ENCODE measurements at regions not wholly inside any gene's neighbourhood (a gene's known extent, or its start where the extent isn't known, plus 50 kb on each side); places are given as distances from the start of the nearest gene placed in this dataset.

DNA sequence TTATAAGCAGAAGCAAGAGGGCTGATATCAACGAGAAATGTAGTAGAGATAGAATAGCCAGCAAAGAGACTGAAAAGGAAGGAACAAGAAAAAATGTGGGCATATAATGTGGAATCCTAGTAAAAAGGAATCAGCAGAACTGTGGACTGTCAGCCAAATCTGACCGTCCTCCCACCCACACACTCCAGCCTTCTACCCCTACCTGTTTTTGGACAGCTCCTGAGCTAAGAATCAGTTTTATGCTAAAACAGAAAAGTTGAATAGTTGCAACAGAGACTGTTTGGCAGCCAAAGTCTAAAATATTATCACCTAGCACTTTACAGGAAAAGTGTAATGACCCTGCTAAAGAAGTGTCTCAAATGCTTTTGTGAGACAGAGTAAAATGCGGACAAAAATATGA lies 533.3 kb upstream of the CXADR start:
- no peaks in the 10 kb centered on the region for H3K9me3 Mint-ChIP-seq
- H3K27ac Mint-ChIP-seq: no peak overlapping the region
- CTCF ChIA-PET: no interaction called here
- H3K4me3 Mint-ChIP-seq: no peak overlapping the region
- no peaks in the 10 kb centered on the region for H3K27me3 Mint-ChIP-seq
- POLR2A ChIA-PET: no interaction called here
- no peaks in the 10 kb centered on the region for H3K4me1 Mint-ChIP-seq (ENCODE audit: low read depth)
- no peaks in the 10 kb centered on the region for H3K36me3 Mint-ChIP-seq
- DNase-seq: no peak
- intact Hi-C loops (cut with micrococcal nuclease): no loop called here

DNA sequence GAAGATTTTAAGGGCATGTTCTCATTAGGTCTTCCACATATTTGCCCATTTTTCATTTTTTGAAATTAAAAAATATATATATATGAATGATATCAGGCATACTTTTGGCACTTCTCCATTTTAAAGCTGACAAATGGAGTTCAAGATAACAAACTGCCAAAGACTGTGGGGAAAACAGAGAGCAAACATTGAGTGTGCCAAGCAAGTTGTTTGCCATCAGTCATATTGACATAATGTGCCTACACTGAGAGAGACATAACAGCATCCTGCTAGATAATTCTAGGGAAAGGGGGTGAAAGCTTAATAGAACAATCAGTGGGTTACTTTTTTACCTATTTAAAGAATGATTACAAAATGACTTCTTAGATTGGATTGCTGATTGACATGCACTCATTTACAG lies 529.4 kb upstream of the CXADR start:
- Mint-ChIP-seq H3K27me3 (no peaks in the 10 kb centered on the region), H3K4me3 (no peak overlapping the region), H3K27ac (no peak overlapping the region), H3K9me3 (no peaks in the 10 kb centered on the region), H3K4me1 (ENCODE audit: low read depth) (no peaks in the 10 kb centered on the region), H3K36me3 (no peaks in the 10 kb centered on the region)
- POLR2A ChIA-PET: no interaction called here
- CTCF ChIA-PET: no interaction called here
- intact Hi-C loops (cut with micrococcal nuclease): no loop called here
- DNase-seq: no peak

DNA sequence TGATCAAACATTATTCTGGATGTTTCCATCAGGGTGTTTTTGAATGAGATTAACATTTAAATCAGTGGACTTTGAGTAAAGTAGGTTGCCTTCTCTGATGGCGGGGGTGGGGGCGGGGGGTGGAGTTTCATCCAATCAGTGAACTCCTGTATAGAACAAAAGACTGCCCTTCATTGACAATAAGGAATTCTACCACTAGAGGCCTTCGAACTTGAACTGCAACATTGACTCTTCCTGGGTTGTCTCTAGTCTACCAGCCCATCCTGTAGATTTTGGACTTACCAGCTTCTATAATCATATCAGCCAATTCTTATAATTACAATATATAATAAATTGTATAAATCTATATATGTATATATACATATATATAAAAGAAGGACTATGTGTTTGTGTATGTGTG lies 520.4 kb upstream of the CXADR start:
- CTCF ChIA-PET: no interaction called here
- Mint-ChIP-seq H3K4me1 (ENCODE audit: low read depth) (no peaks in the 10 kb centered on the region), H3K27me3 (no peaks in the 10 kb centered on the region), H3K27ac (no peak overlapping the region), H3K4me3 (no peak overlapping the region), H3K36me3 (no peaks in the 10 kb centered on the region), H3K9me3 (no peaks in the 10 kb centered on the region)
- intact Hi-C loops (cut with micrococcal nuclease): no loop called here
- POLR2A ChIA-PET: no interaction called here
- DNase-seq: no peak

DNA sequence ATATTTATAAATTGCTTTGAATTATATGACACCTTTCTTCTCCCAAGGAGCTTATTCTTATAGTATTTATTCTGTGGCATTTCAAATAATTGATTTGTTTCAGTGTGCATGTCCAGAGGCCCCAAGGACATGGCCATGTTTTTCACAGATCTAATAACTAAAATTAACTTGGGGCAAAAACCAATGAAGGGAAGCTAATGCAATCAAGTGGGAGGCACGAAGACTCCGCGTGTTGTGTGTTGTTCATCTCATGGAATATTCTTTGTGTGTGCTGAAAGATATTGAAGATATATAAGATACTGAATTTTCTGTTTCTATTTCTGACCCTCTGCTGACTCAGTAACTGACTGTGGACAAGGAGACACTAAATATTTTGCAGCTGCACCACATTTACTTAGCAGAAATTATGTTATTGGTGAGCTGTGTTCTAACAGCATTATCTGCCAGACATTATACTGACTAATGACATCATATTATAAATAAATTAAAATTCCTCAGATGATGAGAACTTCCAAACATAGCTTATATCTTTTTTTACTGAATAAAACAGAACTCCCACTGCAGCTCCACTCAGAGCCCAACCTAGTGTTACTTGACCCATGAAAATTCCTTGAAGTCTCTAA lies 519.3 kb upstream of the CXADR start:
- Mint-ChIP-seq H3K36me3 (no peaks in the 10 kb centered on the region), H3K27me3 (no peaks in the 10 kb centered on the region), H3K9me3 (peaks cover 3% of the 10 kb centered on the region), H3K4me1 (ENCODE audit: low read depth) (no peaks in the 10 kb centered on the region), H3K27ac (no peak overlapping the region), H3K4me3 (no peak overlapping the region)
- ChIA-PET POLR2A (no interaction called here), CTCF (no interaction called here)
- intact Hi-C loops (cut with micrococcal nuclease): no loop called here
- no peak for DNase-seq

DNA sequence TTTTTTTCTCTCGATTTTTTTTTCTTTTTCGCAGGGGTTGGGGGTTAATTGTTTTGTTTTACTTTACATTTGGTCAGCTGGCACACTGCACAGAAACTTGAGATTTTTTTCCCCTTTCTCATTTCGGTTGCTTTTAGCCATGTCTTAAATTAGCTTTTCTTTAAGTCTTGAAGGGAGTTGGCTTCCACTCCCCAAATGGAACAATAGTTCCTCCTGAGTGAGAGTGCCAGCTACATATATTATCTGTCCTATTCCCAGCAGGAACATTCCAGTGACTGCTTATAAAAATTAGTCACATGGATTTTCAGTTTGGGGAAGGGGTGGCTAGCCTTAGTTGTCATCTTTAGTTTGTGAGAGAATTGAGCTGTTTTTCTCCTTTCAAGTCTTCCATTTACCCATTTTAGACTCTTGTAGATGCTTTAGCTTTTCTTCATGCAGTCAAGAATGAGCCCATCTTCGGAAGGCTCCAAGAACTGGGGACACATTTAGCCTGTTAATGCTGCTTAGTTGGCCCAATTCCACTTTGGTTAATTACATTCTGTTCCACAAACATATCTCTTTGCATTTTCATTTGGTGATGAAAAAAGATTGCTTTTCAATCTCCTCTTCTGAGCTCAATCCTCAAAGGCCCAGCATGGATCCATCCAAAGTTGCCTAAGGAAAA lies 510.1 kb upstream of the CXADR start:
- POLR2A ChIA-PET: no interaction called here
- no peaks in the 10 kb centered on the region for H3K36me3 Mint-ChIP-seq
- no peaks in the 10 kb centered on the region for H3K27me3 Mint-ChIP-seq
- CTCF ChIA-PET: no interaction called here
- H3K4me1 Mint-ChIP-seq (ENCODE audit: low read depth): no peaks in the 10 kb centered on the region
- H3K27ac Mint-ChIP-seq: no peak overlapping the region
- DNase-seq: no peak
- peaks cover 11% of the 10 kb centered on the region for H3K9me3 Mint-ChIP-seq
- no peak overlapping the region for H3K4me3 Mint-ChIP-seq
- intact Hi-C loops (cut with micrococcal nuclease): no loop called here

DNA sequence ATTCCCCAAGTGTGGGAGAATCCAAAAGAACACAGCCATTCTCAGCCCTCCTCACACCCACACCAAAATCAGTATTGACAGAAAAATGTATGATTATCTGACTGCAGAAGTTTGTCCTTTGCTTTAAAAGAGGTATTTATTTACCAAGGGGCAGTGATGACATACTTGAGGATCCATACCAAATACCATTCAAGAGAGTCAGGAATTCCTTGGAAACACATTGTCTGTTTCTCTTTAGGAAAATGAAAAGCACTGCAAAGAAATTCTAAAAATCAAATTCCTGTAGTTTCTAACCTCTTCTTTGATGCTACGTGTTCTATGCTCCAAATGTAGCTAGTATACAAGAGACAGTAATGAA lies 509.6 kb upstream of the CXADR start:
- Mint-ChIP-seq H3K27me3 (no peaks in the 10 kb centered on the region), H3K36me3 (no peaks in the 10 kb centered on the region), H3K4me1 (ENCODE audit: low read depth) (no peaks in the 10 kb centered on the region), H3K27ac (no peak overlapping the region), H3K4me3 (no peak overlapping the region), H3K9me3 (peaks cover 11% of the 10 kb centered on the region)
- ChIA-PET POLR2A (no interaction called here), CTCF (no interaction called here)
- intact Hi-C loops (cut with micrococcal nuclease): no loop called here
- DNase-seq: no peak

DNA sequence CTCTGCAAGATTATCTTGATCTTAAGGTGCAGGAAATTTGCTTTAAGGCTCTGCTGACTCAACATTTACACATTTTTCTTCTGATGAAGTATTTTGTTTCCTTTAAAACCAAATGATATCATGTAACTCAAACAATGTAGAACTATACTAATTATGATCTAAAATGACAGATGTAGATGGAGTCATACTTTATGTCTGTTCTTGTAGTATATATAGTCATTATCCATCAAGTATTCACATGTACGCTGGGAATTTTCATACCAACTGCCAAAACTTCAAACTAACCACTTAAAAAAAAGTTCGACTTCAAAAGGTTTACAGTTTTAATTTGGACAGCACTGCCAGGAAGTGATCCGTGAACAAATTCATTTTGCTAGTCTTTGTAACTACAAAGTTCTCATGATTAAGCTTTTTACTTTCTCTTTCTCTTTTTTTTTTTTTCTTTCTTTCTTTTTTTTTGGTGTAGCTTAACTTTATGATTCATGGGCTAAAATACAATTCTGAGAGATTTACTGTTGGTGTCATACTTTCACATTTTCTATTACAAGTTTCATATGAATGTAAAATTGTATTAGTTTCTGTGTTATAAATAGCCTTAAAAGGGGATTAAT lies 509.0 kb upstream of the CXADR start:
- Mint-ChIP-seq H3K4me3 (no peak overlapping the region), H3K9me3 (peaks cover 5% of the 10 kb centered on the region), H3K27ac (no peak overlapping the region), H3K4me1 (ENCODE audit: low read depth) (no peaks in the 10 kb centered on the region), H3K36me3 (no peaks in the 10 kb centered on the region), H3K27me3 (no peaks in the 10 kb centered on the region)
- no peak for DNase-seq
- intact Hi-C loops (cut with micrococcal nuclease): no loop called here
- ChIA-PET CTCF (no interaction called here), POLR2A (no interaction called here)

DNA sequence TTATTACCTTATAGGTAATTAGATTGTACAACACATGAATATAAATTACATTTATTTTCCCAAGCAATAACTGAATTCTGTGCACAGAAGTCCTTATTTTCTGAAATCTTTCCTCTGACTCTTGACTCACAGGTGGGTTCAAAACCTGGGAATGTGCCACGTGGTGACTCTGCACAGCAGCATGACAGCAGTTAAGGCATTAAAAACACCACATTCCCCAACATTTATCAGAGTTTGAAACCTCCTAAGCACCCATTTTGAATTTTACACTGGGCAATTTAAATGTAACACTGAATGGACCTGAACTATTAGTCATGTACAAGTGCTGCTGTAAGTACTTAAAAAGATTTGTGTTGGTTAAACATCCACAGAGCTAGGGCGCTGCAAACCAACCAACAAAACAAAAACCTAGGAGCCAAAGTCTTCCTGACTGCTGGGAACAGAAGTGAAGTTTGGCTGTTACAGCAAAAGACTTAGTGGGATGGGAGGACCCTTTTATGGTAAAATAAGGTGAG lies 480.6 kb upstream of the CXADR start:
- H3K27me3 Mint-ChIP-seq: no peaks in the 10 kb centered on the region
- H3K27ac Mint-ChIP-seq: no peak overlapping the region
- no peak overlapping the region for H3K4me3 Mint-ChIP-seq
- intact Hi-C loops (cut with micrococcal nuclease): no loop called here
- POLR2A ChIA-PET: no interaction called here
- peaks cover 24% of the 10 kb centered on the region for H3K9me3 Mint-ChIP-seq
- CTCF ChIA-PET: no interaction called here
- H3K4me1 Mint-ChIP-seq (ENCODE audit: low read depth): no peaks in the 10 kb centered on the region
- no peaks in the 10 kb centered on the region for H3K36me3 Mint-ChIP-seq
- no peak for DNase-seq

DNA sequence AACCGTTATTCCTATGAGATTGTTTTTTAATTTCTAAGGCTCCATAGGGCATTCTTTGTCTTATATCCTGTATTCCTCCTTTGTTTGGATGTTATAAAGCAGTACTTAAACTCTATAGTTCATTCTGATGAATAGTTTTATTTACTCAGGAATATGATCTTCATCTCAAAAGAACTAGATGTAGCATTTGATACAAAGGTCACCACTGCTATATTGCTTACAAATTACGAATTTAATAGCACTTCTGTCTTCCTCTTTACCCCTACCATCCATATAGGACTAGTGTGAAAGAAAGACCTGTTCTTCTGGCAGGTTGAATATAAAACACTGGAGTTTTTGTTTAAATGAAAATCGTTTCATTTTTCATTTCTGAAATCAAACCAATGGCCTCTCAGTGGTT lies 468.1 kb upstream of the CXADR start:
- no peak overlapping the region for H3K27ac Mint-ChIP-seq
- no peaks in the 10 kb centered on the region for H3K27me3 Mint-ChIP-seq
- H3K4me3 Mint-ChIP-seq: no peak overlapping the region
- H3K4me1 Mint-ChIP-seq (ENCODE audit: low read depth): no peaks in the 10 kb centered on the region
- peaks cover 20% of the 10 kb centered on the region for H3K9me3 Mint-ChIP-seq
- no peak for DNase-seq
- ChIA-PET POLR2A (no interaction called here), CTCF (no interaction called here)
- H3K36me3 Mint-ChIP-seq: no peaks in the 10 kb centered on the region
- intact Hi-C loops (cut with micrococcal nuclease): no loop called here

DNA sequence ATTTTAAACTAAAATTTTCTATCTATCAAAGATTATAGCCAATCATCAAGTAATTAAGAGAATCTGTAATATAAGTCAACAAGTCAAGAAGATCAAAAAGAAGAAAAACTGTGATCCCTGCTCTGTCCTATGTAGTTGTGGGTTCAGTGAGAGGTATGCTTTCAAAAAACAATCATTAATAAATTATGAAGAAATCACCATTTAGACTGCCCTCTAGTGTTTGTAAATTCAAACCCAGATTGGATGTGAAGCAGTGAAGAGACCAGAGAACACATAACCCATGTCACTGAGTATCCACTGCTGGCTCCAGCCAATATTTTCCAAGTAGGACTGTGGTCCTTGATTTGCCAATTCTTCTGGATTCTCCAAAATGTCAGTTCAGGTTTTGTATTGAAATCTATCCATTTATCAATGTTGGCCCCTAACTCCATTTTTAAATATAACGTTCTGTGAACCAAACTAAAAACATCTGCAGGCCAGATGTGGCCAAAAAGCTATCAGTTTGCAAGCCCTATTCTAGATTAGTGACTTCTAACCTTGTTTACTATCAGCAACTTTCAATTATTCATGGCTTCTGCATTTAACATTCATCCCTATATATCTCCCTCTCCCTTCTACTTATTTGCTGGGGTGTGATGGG lies 467.5 kb upstream of the CXADR start:
- no peak for DNase-seq
- Mint-ChIP-seq H3K9me3 (peaks cover 17% of the 10 kb centered on the region), H3K4me3 (no peak overlapping the region), H3K36me3 (no peaks in the 10 kb centered on the region), H3K27me3 (no peaks in the 10 kb centered on the region), H3K4me1 (ENCODE audit: low read depth) (no peaks in the 10 kb centered on the region), H3K27ac (no peak overlapping the region)
- intact Hi-C loops (cut with micrococcal nuclease): no loop called here
- ChIA-PET POLR2A (no interaction called here), CTCF (no interaction called here)

DNA sequence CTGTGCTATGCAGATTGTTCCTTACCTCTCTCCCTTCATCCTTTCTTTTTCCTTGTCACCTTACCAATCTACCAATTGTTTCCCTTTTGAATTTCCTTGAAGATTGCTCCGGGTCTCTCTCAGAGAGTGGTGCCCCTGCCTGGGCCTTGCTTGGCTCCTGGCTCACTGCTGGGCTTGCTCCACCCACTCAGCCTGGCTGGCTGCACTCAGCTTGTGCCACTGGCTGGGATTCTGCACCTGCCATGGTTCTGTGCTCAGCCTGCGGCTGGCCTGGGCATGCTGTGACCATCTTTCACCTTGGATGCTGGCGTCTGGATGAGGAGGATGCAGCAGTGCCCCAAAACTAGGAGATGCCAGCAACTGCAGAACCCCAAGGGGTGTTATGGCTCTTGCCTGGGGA lies 463.9 kb upstream of the CXADR start:
- ChIA-PET CTCF (no interaction called here), POLR2A (no interaction called here)
- intact Hi-C loops (cut with micrococcal nuclease): no loop called here
- Mint-ChIP-seq H3K4me1 (ENCODE audit: low read depth) (no peaks in the 10 kb centered on the region), H3K4me3 (no peak overlapping the region), H3K27ac (no peak overlapping the region), H3K9me3 (peaks cover 11% of the 10 kb centered on the region), H3K36me3 (no peaks in the 10 kb centered on the region), H3K27me3 (no peaks in the 10 kb centered on the region)
- no peak for DNase-seq

DNA sequence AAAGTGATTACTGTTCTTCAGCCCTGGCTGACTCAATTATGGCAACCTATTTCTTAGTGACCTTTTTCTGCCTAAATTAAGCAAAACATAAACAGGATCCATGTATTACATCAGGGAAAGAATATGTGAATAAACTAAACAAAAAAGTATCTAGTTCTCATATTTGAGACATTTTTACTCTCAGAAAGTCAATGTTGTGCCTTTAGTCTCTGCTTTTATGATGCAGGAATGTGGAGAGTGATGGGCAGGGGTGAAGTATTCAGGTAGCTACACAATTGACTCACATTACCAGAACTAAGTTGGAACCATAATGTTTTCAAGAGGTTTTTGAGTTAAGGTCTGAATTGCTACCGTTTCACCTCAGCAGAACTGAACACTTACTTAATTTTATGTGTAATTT lies 462.7 kb upstream of the CXADR start:
- ChIA-PET CTCF (no interaction called here), POLR2A (no interaction called here)
- H3K9me3 Mint-ChIP-seq: peaks cover 9% of the 10 kb centered on the region
- intact Hi-C loops (cut with micrococcal nuclease): no loop called here
- no peaks in the 10 kb centered on the region for H3K27me3 Mint-ChIP-seq
- no peaks in the 10 kb centered on the region for H3K4me1 Mint-ChIP-seq (ENCODE audit: low read depth)
- no peaks in the 10 kb centered on the region for H3K36me3 Mint-ChIP-seq
- no peak overlapping the region for H3K27ac Mint-ChIP-seq
- DNase-seq: no peak
- no peak overlapping the region for H3K4me3 Mint-ChIP-seq

DNA sequence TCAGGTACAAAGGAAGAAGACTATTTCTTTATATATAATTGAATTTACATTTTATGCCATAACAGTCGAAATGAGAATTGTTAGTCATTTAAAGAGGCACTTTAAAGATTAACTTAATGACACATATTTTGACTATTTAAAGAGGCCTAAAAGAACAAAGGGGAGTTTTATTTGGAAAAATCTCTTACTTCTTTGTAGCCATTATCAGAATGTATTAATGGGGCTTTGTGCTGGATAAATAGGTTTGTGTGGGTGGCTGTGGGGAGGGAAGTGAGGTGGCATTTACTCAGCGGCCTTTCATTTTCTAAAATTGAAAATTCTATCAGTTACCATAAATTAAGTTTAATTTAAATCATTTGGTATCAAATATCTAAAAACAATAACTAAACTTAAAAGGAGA lies 462.2 kb upstream of the CXADR start:
- no peak for DNase-seq
- ChIA-PET POLR2A (no interaction called here), CTCF (no interaction called here)
- no peak overlapping the region for H3K27ac Mint-ChIP-seq
- no peaks in the 10 kb centered on the region for H3K27me3 Mint-ChIP-seq
- H3K36me3 Mint-ChIP-seq: no peaks in the 10 kb centered on the region
- intact Hi-C loops (cut with micrococcal nuclease): no loop called here
- peaks cover 10% of the 10 kb centered on the region for H3K9me3 Mint-ChIP-seq
- no peaks in the 10 kb centered on the region for H3K4me1 Mint-ChIP-seq (ENCODE audit: low read depth)
- H3K4me3 Mint-ChIP-seq: no peak overlapping the region

All from activated CD4-positive, alpha-beta memory T cell treated with anti-CD3 and anti-CD28 coated beads for 36 hours (primary cell).